Lower leg skin (tissue), 4 donors: ENCODE measurements at regions not wholly inside any gene's neighbourhood (a gene's known extent, or its start where the extent isn't known, plus 50 kb on each side); places are given as distances from the start of the nearest gene placed in this dataset.

Experiments used
- DNase-seq, 2 donors: peaks; one replicate each; pipeline ENCODE4 v3.0.0-alpha.2; 2019; ENCODE audit warnings: low spot score in 2 of 2
- H3K4me3 ChIP-seq: fragments of 200-600 bp; sonication (generic); 2 replicates; pipeline ENCODE4 v1.5.1; 2017; ENCODE audit warnings: mild to moderate bottlenecking, low read depth; ENCODE audit not compliant: poor library complexity, severe bottlenecking
- CTCF ChIP-seq, 3 donors: fragments of 450-650 bp; IDR thresholded peaks; one replicate each; pipeline ENCODE4 v1.5.1; 2016; ENCODE audit warnings: antibody characterized with exemption in 3 of 3, mild to moderate bottlenecking in 3 of 3, moderate library complexity in 2 of 3
- POLR2A ChIP-seq, 2 donors: fragments of 450-650 bp; IDR thresholded peaks; one replicate each; pipeline ENCODE4 v1.6.1; 2016 to 2017; ENCODE audit warnings: antibody characterized with exemption in 2 of 2, mild to moderate bottlenecking in 1 of 2, moderate library complexity in 1 of 2
- WGBS, 2 donors: methylation state at CpG; one replicate each; pipeline ENCODE4 v1.1.5; 2018; 5-methylcytosine and 5-hydroxymethylcytosine counted together
- intact Hi-C: fragments of 100-400 bp; cut with DNase I; formaldehyde crosslinking; loops from one replicate; pipeline ENCODE4 v1.15.0; 2023; ENCODE audit warnings: low total_unique reads

GRCh38 chr2:48180557-48180956 lies 133.9 kb upstream of the FOXN2 start:
- TF ChIP-seq POLR2A (IDR thresholded peaks at IDR 0.05) (no peak), CTCF (IDR thresholded peaks at IDR 0.05) (no peak)
- intact Hi-C loops: no loop called here
- no peak for DNase-seq
- no peak overlapping the region for H3K4me3 ChIP-seq
- 63 to 69% methylated on average over 5 of the region's 5 CpGs for WGBS, 2 donors

GRCh38 chr2:48183276-48183675 lies 131.2 kb upstream of the FOXN2 start:
- TF ChIP-seq CTCF (IDR thresholded peaks at IDR 0.05) (no peak), POLR2A (IDR thresholded peaks at IDR 0.05) (no peak)
- intact Hi-C loops: no loop called here
- WGBS, 2 donors: 93 to 100% methylated on average over 1 of the region's 1 CpG
- no peak for DNase-seq
- no peak overlapping the region for H3K4me3 ChIP-seq

GRCh38 chr2:48183991-48184390 lies 130.5 kb upstream of the FOXN2 start:
- no peak for TF ChIP-seq POLR2A (IDR thresholded peaks at IDR 0.05)
- no peak for TF ChIP-seq CTCF (IDR thresholded peaks at IDR 0.05)
- no peak for DNase-seq
- intact Hi-C loops: no loop called here
- no peak overlapping the region for H3K4me3 ChIP-seq

- intact Hi-C loops: no loop called here
- 96 to 100% methylated on average over 1 of the region's 1 CpG for WGBS, 2 donors
- no peak for TF ChIP-seq POLR2A (IDR thresholded peaks at IDR 0.05)
- DNase-seq: peak in 1 of 2 donors; percentile 39
- H3K4me3 ChIP-seq: no peak overlapping the region
These were observed 127.0 kb upstream of the FOXN2 start for GRCh38 chr2:48187503-48187902.

GRCh38 chr2:48189552-48190228 lies 124.8 kb upstream of the FOXN2 start:
- 63 to 76% methylated on average over 4 of the region's 4 CpGs for WGBS, 2 donors
- intact Hi-C loops: no loop called here
- no peak overlapping the region for H3K4me3 ChIP-seq
- TF ChIP-seq POLR2A (IDR thresholded peaks at IDR 0.05) (no peak), CTCF (IDR thresholded peaks at IDR 0.05) (no peak)
- peak in 1 of 2 donors; percentile 54 for DNase-seq

GRCh38 chr2:48190230-48190629 lies 124.3 kb upstream of the FOXN2 start:
- 97% methylated on average over 2 of the region's 2 CpGs for WGBS, 2 donors
- intact Hi-C loops: no loop called here
- H3K4me3 ChIP-seq: no peak overlapping the region
- no peak for DNase-seq
- TF ChIP-seq POLR2A (IDR thresholded peaks at IDR 0.05): no peak
- no peak for TF ChIP-seq CTCF (IDR thresholded peaks at IDR 0.05)
